VCaP (cell line): ENCODE measurements at regions not wholly inside any gene's neighbourhood (a gene's known extent, or its start where the extent isn't known, plus 50 kb on each side); places are given as distances from the start of the nearest gene placed in this dataset.

Experiments used
- H3K27ac ChIP-seq: fragments of 450-650 bp; 2 replicates; pipeline ENCODE4 v1.5.1; 2017
- TF ChIP-seq, protein P1 (sequence below): fragments of 450-650 bp; conservative IDR thresholded peaks from 2 replicates; pipeline ENCODE4 v1.5.1; 2017; ENCODE audit warnings: mild to moderate bottlenecking, moderate library complexity

DNA sequence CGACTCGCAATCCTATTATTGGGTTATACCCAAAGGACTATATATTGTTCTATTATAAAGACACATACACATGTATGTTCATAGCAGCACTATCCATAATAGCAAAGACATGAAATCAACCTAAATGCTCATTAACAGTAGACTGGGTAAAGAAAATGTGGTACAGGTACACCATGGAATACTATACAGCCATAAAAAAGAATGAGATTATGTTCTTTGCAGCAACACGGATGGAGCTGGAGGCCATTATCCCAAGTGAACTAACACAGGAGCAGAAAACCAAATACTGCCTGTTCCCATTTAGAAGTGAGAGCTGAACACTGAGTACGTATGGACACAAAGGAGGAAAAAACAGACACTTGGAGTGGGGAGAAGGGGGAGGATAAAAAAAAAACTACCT, 536.8 kb upstream of the DPP6 start:
- TF ChIP-seq, protein P1, sequence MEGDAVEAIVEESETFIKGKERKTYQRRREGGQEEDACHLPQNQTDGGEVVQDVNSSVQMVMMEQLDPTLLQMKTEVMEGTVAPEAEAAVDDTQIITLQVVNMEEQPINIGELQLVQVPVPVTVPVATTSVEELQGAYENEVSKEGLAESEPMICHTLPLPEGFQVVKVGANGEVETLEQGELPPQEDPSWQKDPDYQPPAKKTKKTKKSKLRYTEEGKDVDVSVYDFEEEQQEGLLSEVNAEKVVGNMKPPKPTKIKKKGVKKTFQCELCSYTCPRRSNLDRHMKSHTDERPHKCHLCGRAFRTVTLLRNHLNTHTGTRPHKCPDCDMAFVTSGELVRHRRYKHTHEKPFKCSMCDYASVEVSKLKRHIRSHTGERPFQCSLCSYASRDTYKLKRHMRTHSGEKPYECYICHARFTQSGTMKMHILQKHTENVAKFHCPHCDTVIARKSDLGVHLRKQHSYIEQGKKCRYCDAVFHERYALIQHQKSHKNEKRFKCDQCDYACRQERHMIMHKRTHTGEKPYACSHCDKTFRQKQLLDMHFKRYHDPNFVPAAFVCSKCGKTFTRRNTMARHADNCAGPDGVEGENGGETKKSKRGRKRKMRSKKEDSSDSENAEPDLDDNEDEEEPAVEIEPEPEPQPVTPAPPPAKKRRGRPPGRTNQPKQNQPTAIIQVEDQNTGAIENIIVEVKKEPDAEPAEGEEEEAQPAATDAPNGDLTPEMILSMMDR, result no peak
- no peak overlapping the region for H3K27ac ChIP-seq

DNA sequence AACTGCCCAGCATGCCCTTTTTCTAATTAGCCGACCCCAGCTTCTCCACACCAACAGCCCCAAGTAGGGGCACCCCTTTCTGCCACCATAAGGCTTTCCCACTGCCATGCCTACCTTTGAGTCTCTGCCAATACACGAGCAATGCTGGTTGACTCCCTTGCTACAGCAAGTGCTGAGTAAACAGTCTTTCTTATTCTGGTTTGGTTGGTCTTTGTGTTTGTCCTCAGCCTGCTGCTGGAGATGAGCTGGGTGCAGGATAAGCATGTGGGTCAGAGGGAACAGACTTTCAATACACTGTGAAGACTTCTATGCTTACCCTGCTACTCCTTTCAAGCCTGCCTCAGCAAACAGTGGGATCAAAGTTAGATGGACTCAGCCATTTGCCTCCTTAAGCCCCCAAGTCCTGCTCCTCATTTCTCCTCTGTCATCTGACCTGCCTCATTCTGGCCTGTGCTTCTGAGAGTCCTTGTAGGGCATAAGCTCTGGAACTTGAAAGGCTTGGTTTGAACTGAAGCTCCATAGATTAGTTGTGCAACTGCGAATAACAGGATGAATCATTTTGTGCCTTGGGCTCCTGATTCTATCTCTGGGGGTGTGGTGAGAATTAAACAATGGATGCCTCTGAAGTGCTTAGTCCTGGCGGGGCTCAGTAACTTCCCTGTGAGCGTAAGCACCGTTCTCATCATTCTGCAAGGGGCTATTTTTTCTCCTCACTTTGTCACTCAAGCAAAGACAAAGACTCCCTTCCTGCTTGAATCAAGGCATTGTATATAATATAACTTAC, 533.8 kb upstream of the DPP6 start:
- no peak overlapping the region for H3K27ac ChIP-seq
- TF ChIP-seq, protein P1, result no peak

DNA sequence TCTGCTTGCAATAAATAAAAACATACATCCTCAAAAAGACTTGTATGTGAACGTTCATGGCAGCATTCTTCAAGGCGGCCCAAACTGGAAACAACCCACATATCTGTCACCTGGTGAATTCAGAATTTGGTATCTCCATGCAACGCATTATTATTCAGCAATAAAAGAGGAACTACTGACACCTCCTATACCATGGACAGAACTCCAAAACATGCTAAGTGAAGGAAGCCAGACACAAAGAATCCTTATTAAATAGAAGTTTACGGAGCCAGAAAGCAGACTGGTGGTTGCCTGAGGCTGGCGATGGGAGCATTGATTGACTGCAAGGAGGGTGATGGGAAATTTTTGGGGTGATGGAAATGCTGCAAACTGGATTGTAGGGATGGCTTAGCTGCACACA, 530.8 kb upstream of the DPP6 start:
- H3K27ac ChIP-seq, result no peak overlapping the region
- TF ChIP-seq, protein P1, result no peak

DNA sequence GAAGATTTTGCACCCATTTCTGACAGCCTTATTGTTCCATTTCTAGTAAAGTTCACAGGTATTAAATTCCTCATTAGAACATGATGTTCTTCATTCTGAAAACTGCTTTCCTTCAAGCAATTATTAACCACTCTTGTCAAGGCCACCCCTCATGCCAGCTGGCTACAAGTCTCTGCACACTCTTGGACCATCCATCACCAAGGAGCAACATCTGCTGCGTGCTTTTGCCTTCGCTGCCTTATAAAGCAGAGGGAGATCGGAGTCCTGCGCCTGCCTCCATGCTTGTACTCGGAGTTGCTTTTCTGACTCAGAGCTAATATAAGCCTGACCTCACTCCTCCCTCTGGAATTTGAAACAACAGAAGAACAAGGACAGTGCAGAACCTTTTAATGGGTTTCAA, 529.9 kb upstream of the DPP6 start:
- H3K27ac ChIP-seq, result no peak overlapping the region
- TF ChIP-seq, protein P1, result no peak

DNA sequence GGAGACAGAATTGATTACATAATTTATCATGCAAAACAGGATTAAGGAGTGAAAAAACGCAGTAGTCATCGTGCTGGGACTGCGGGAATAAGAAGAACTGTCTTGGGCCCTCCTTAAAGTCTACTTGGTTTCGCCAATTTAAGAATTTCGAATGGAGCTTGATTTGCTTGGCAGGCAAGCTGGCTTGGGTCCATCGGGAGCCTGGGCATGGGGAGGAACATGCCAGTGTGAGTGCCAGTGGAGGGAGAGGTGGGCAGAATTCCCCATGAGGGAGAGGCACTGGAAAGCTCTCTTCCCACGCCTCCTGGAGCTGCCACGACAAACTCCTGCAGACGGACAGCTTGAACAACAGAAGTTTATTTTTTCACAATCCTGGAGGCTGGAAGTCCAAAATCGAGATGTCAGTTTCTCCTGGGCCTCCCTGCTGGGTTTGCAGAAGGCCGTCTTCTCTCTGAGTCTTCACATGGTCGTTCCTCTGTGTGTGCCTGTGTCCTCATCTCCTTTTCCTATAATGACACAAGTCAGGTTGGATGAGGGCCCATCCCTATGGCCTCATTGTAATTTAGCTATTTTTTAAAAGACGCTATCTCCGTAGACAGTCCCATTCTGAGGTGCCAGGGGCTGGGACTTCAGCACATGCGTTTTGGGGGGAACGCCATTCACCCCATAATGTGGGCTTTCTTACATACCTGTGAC, 528.7 kb upstream of the DPP6 start:
- no peak overlapping the region for H3K27ac ChIP-seq
- TF ChIP-seq, protein P1, result no peak

DNA sequence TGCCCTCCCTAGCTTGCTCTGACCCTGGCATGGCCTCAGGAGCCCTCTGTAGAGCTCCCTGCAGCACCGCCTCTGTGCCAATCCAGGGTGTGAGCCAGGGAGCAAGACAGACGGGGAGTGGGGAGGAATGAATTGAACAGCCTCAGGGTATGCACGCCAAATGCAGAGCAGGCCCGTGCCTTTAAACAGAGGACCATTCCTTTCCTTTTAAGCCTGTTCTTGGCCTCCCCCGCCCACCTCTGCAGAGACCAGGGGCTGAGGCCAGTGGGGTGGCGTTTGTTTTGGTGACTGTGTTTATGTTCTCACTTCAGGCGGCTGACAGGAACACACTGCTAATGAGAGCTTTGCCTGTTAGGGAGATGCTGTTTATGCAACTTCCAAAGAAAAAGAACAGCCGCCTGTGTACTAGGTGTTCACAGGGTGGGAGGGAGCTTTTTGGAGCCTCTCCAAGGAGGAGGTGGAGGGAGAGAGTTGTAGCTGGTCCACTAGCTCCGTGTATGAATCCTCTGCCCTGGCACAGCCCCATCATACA, 528.1 kb upstream of the DPP6 start:
- no peak overlapping the region for H3K27ac ChIP-seq
- TF ChIP-seq, protein P1, result no peak

DNA sequence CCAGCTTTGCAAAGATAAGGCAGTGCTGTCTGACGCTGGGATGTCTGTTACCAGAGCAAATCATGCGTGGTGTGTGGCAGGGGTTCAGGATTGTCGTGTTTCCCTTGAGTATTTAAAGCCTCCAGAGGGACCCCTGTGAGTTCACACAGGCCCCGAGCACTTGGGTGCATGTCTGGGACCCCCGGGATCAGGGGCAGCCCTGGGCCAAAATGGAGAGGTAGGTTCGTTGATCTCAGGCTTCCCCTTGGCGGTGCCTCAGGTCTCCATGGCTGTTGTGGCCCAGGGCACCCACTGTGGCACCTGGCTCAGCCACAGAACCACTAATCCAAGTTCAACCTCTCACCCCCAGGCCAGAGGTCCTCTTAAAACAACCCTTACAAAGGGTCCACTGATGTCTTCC, 523.1 kb upstream of the DPP6 start:
- H3K27ac ChIP-seq, result no peak overlapping the region
- TF ChIP-seq, protein P1, result no peak
